HepG2 (cell line): ENCODE measurements at regions not wholly inside any gene's neighbourhood (a gene's known extent, or its start where the extent isn't known, plus 50 kb on each side); places are given as distances from the start of the nearest gene placed in this dataset.

ENCODE experiments used
- ATAC-seq: fragments of 200-7000 bp; cut with Tn5 transposase; 3 replicates; pipeline ENCODE4 v1.9.1; 2020; ENCODE audit warnings: mild to moderate bottlenecking, moderate library complexity
- BruUV-seq: library from RNA; stranded (reverse); fragments of 400-500 nt; replicated peaks from 2 replicates; lab custom pipeline; 2021; lab: Mats Ljungman, UMichigan
- CTCF ChIA-PET: fragments of 300-600 bp; formaldehyde crosslinking; extraction: SDS; loops from one replicate; lab custom pipeline; 2021; ENCODE audit warnings: low total read pairs, inconsistent platforms, low intra/inter-chr PET ratio; lab: Yijun Ruan, JAX
- POLR2A ChIA-PET: fragments of 350-600 bp; sonication (Branson Sonifier 250); formaldehyde crosslinking; loops from one replicate; lab custom pipeline; 2020; ENCODE audit warnings: antibody characterized with exemption, inconsistent platforms; lab: Yijun Ruan, JAX
- DNase-seq: peaks from one replicate; pipeline ENCODE4 v3.0.0-alpha.2; 2015; ENCODE audit warnings: low spot score
- FAIRE-seq: peaks from 3 replicates; lab custom pipeline; 2011; peaks lifted over from hg19 to GRCh38; lab: Jason Lieb, UNC
- H2AFZ ChIP-seq: one replicate; pipeline ENCODE4 v1.6.1; 2011; ENCODE audit warnings: low read length, inconsistent platforms
- H3K27ac ChIP-seq: fragments of 300-600 bp; 3 replicates; pipeline ENCODE4 v1.8.0; 2011; ENCODE audit warnings: mixed run types, mild to moderate bottlenecking, mixed read lengths, low read length, inconsistent platforms; ENCODE audit not compliant: insufficient read depth; ENCODE audit errors: extremely low read length
- H3K27me3 ChIP-seq, 2 experiments: fragments of 200-600 bp in 1 of 2; 2 replicates in 1 of 2; 3 replicates in 1 of 2; pipeline versions ENCODE4 v1.6.0 to v1.8.0; 2011; ENCODE audit warnings: low read length in 2 of 2, mild to moderate bottlenecking in 2 of 2, moderate library complexity in 2 of 2, inconsistent platforms in 1 of 2; ENCODE audit not compliant: insufficient read depth in 2 of 2, control insufficient read depth in 1 of 2
- H3K36me3 ChIP-seq, 2 experiments: fragments of 200-600 bp in 1 of 2; replicated peaks in 1 of 2; 2 replicates in 1 of 2; 3 replicates in 1 of 2; pipeline versions ENCODE4 v1.5.1 to v1.8.0; 2011; ENCODE audit warnings: low read length in 2 of 2, inconsistent platforms in 1 of 2; ENCODE audit not compliant: insufficient read depth in 2 of 2, control insufficient read depth in 1 of 2
- H3K4me1 ChIP-seq: 2 replicates; pipeline ENCODE4 v1.5.1; 2012; ENCODE audit warnings: low read length, inconsistent platforms; ENCODE audit not compliant: insufficient read depth
- H3K4me2 ChIP-seq: 2 replicates; pipeline ENCODE4 v1.6.0; 2011; ENCODE audit warnings: low read depth, low read length, inconsistent platforms
- H3K4me3 ChIP-seq, 3 experiments: fragments of 200-600 bp in 1 of 3; sonication (generic), shearing (Covaris generic) in 1 of 3; replicated peaks in 1 of 3; 2 replicates each; pipeline ENCODE4 v1.5.1; 2011 to 2016; ENCODE audit warnings: low read length in 3 of 3, inconsistent platforms in 2 of 3, low read depth in 2 of 3, mild to moderate bottlenecking in 2 of 3, control low read depth in 1 of 3, mixed read lengths in 1 of 3; ENCODE audit not compliant: insufficient read depth in 1 of 3
- H3K79me2 ChIP-seq: one replicate; pipeline ENCODE4 v1.6.1; 2011; ENCODE audit warnings: low read length, inconsistent platforms; ENCODE audit not compliant: insufficient read depth
- H3K9ac ChIP-seq: 2 replicates; pipeline ENCODE4 v1.6.0; 2011; ENCODE audit warnings: mild to moderate bottlenecking, low read depth, low read length, inconsistent platforms; ENCODE audit not compliant: insufficient read depth
- H3K9me3 ChIP-seq: 2 replicates; pipeline ENCODE4 v1.5.1; 2012; ENCODE audit warnings: mild to moderate bottlenecking, low read length
- H4K20me1 ChIP-seq: 2 replicates; pipeline ENCODE4 v1.6.0; 2011; ENCODE audit warnings: inconsistent platforms, mild to moderate bottlenecking, low read length, moderate library complexity; ENCODE audit not compliant: insufficient read depth
- ARNT2 ChIP-seq: sonication (generic); formaldehyde crosslinking; IDR thresholded peaks from 2 replicates; pipeline ENCODE4 v1.8.0; 2022; ENCODE audit warnings: mild to moderate bottlenecking, low read depth, missing genetic modification reagents, moderate library complexity
- ERF ChIP-seq: IDR thresholded peaks from 2 replicates; pipeline ENCODE4 v1.6.1; 2018; ENCODE audit warnings: missing biosample characterization, missing genetic modification reagents
- FOXJ3 ChIP-seq: sonication (generic); formaldehyde crosslinking; IDR thresholded peaks from 2 replicates; pipeline ENCODE4 v1.4.0; 2020; ENCODE audit warnings: missing genetic modification reagents, mild to moderate bottlenecking, borderline replicate concordance
- FUBP1 ChIP-seq: sonication (generic); formaldehyde crosslinking; IDR thresholded peaks from 2 replicates; pipeline ENCODE4 v1.5.1; 2020; ENCODE audit warnings: missing genetic modification reagents, mild to moderate bottlenecking, borderline replicate concordance
- GMEB1 ChIP-seq: sonication (generic); formaldehyde crosslinking; IDR thresholded peaks from 2 replicates; pipeline ENCODE4 v1.5.1; 2020; ENCODE audit warnings: missing genetic modification reagents, mild to moderate bottlenecking, borderline replicate concordance
- HDAC1 ChIP-seq: sonication (generic); formaldehyde crosslinking; IDR thresholded peaks from 2 replicates; pipeline ENCODE4 v1.5.1; 2020; ENCODE audit warnings: mild to moderate bottlenecking, missing genetic modification reagents
- HMG20A ChIP-seq: IDR thresholded peaks from 2 replicates; pipeline ENCODE4 v1.6.1; 2016; ENCODE audit warnings: borderline replicate concordance
- HNRNPLL ChIP-seq: fragments of 200-400 bp; formaldehyde crosslinking; IDR thresholded peaks from 2 replicates; pipeline ENCODE4 v1.6.1; 2017; ENCODE audit warnings: mild to moderate bottlenecking, low read depth, low read length; ENCODE audit not compliant: poor library complexity, severe bottlenecking
- MATR3 ChIP-seq: sonication (generic); formaldehyde crosslinking; IDR thresholded peaks from 2 replicates; pipeline ENCODE4 v1.4.0; 2020; ENCODE audit warnings: missing genetic modification reagents
- NPAS2 ChIP-seq: sonication (generic); formaldehyde crosslinking; IDR thresholded peaks from 2 replicates; pipeline ENCODE4 v1.8.0; 2022; ENCODE audit warnings: mild to moderate bottlenecking, missing genetic modification reagents, borderline replicate concordance
- SALL2 ChIP-seq: sonication (generic); formaldehyde crosslinking; IDR thresholded peaks from 2 replicates; pipeline ENCODE4 v1.8.1; 2023; ENCODE audit warnings: mild to moderate bottlenecking, missing genetic modification reagents, inconsistent platforms
- TFDP2 ChIP-seq: sonication (generic); formaldehyde crosslinking; IDR thresholded peaks from 2 replicates; pipeline ENCODE4 v1.4.0; 2020; ENCODE audit warnings: missing genetic modification reagents
- ZFP41 ChIP-seq: sonication (generic); formaldehyde crosslinking; IDR thresholded peaks from 2 replicates; pipeline ENCODE4 v1.4.0; 2020; ENCODE audit warnings: mild to moderate bottlenecking, missing genetic modification reagents, borderline replicate concordance
- ZNF10 ChIP-seq: sonication (generic); formaldehyde crosslinking; IDR thresholded peaks from 2 replicates; pipeline ENCODE4 v1.4.0; 2020; ENCODE audit warnings: mild to moderate bottlenecking, low read depth, missing genetic modification reagents, borderline replicate concordance
- ZNF484 ChIP-seq: sonication (generic); formaldehyde crosslinking; IDR thresholded peaks from 2 replicates; pipeline ENCODE4 v1.5.1; 2020; ENCODE audit warnings: mild to moderate bottlenecking, low read depth, missing genetic modification reagents, borderline replicate concordance
- ZNF644 ChIP-seq: IDR thresholded peaks from 2 replicates; pipeline ENCODE4 v1.6.1; 2016; ENCODE audit warnings: low read depth
- ZNF788 ChIP-seq: sonication (generic); formaldehyde crosslinking; IDR thresholded peaks from 2 replicates; pipeline ENCODE4 v1.5.0; 2020; ENCODE audit warnings: mild to moderate bottlenecking, missing genetic modification reagents, borderline replicate concordance
- ZNF83 ChIP-seq: sonication (generic); formaldehyde crosslinking; IDR thresholded peaks from 2 replicates; pipeline ENCODE4 v1.4.0; 2020; ENCODE audit warnings: missing genetic modification reagents, mild to moderate bottlenecking, borderline replicate concordance
- WGBS: methylation state at CpG from one replicate; pipeline ENCODE4 v1.1.6; 2017; ENCODE audit warnings: low lambda C conversion rate; 5-methylcytosine and 5-hydroxymethylcytosine counted together
- in situ Hi-C: cut with HindIII; loops from 2 replicates; pipeline ENCODE4 v1.10.0; 2017; ENCODE audit warnings: low pct_unique_long_range_greater_than_20kb; ENCODE audit not compliant: extremely low pct_ligation_motif_present
- intact Hi-C: fragments of 100-400 bp; cut with micrococcal nuclease; formaldehyde crosslinking; loops from one replicate; pipeline ENCODE4 v1.10.0; 2022; ENCODE audit not compliant: unreplicated experiment

GRCh38 chr12:38056701-38057689, 259.6 kb upstream of the ALG10B start:
- no peak overlapping the region for H3K9ac ChIP-seq
- no peaks in the 10 kb centered on the region for H3K4me1 ChIP-seq
- no peaks in the 10 kb centered on the region for H3K79me2 ChIP-seq
- intact Hi-C loops: no loop called here
- no peaks in the 10 kb centered on the region for H3K27me3 ChIP-seq
- no peaks in the 10 kb centered on the region for H3K9me3 ChIP-seq
- ChIA-PET CTCF (no interaction called here), POLR2A (no interaction called here)
- no peak overlapping the region for H3K4me3 ChIP-seq
- H3K27ac ChIP-seq: no peak overlapping the region
- no peak for DNase-seq
- TF ChIP-seq HDAC1: no peak
- no peak for TF ChIP-seq HMG20A
- no peak for TF ChIP-seq ZNF788 (CRISPR knock-in tag)
- TF ChIP-seq FUBP1 (CRISPR knock-in tag): no peak
- no peak for TF ChIP-seq ZNF484 (CRISPR knock-in tag)
- no peak for TF ChIP-seq GMEB1 (CRISPR knock-in tag)
- no peak for TF ChIP-seq ERF (CRISPR knock-in tag)
- no peak for TF ChIP-seq FOXJ3 (CRISPR knock-in tag)
- TF ChIP-seq ZNF83 (CRISPR knock-in tag): no peak
- no peak for TF ChIP-seq ZNF644
- no peak for TF ChIP-seq ARNT2 (CRISPR knock-in tag)
- TF ChIP-seq SALL2: no peak
- TF ChIP-seq NPAS2 (CRISPR knock-in tag): no peak
- no peak for TF ChIP-seq MATR3
- no peak for TF ChIP-seq TFDP2
- no peak for TF ChIP-seq HNRNPLL
- no peak for TF ChIP-seq ZFP41 (CRISPR knock-in tag)
- TF ChIP-seq ZNF10 (CRISPR knock-in tag): no peak
- TF ChIP-seq, all 625 proteins: peak for 0
- no peak overlapping the region; the same call in 1 of the 2 replicates for H3K4me2 ChIP-seq
- FAIRE-seq (no peak), ATAC-seq (no peak; the same call in 2 of the 3 replicates)
- no peaks in the 10 kb centered on the region for H3K36me3 ChIP-seq
- 28% methylated on average over 25 of the region's 25 CpGs for WGBS
- no TSS peak for BruUV-seq
- H4K20me1 ChIP-seq: no peaks in the 10 kb centered on the region
- in situ Hi-C loops: no loop called here
- H2AFZ ChIP-seq: no peak overlapping the region
